ENCODE measurements at regions not wholly inside any gene's neighbourhood (a gene's known extent, or its start where the extent isn't known, plus 50 kb on each side); places are given as distances from the start of the nearest gene placed in this dataset.

DNA sequence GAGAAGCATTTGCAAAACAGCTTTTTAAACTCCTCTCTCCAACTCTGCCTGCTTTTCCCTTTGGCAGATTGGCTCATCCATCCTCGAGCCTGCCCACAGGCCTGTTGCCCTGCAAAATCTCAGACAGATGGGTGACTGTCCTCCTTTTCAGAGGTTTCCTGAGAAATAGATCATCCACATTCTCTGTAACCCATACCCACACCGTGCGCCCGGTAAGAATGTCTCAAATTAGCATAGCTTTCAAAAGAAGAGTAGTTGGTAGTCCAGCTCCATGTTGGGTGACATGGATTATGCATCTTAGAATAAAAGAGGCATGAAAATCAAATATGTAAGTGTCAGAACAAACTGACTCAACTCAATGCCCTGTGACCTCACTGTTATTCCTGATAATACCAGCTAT is 457.9 kb downstream of the TSN start:
- H4K20me1 ChIP-seq (ENCODE audit: insufficient read depth, low read length), result no peaks in the 10 kb centered on the region
- H3K4me2 ChIP-seq (ENCODE audit: low read length), result no peak overlapping the region
- no peak for TF ChIP-seq EZH2 (IDR thresholded peaks at IDR 0.05; ENCODE audit: insufficient read depth, low read length)
- TF ChIP-seq, protein P1, sequence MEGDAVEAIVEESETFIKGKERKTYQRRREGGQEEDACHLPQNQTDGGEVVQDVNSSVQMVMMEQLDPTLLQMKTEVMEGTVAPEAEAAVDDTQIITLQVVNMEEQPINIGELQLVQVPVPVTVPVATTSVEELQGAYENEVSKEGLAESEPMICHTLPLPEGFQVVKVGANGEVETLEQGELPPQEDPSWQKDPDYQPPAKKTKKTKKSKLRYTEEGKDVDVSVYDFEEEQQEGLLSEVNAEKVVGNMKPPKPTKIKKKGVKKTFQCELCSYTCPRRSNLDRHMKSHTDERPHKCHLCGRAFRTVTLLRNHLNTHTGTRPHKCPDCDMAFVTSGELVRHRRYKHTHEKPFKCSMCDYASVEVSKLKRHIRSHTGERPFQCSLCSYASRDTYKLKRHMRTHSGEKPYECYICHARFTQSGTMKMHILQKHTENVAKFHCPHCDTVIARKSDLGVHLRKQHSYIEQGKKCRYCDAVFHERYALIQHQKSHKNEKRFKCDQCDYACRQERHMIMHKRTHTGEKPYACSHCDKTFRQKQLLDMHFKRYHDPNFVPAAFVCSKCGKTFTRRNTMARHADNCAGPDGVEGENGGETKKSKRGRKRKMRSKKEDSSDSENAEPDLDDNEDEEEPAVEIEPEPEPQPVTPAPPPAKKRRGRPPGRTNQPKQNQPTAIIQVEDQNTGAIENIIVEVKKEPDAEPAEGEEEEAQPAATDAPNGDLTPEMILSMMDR (IDR thresholded peaks at IDR 0.05; ENCODE audit: insufficient read depth, low read depth, low read length), result no peak
- DNase-seq (ENCODE audit: low read depth), result no peak
- Mint-ChIP-seq H3K9me3 (ENCODE audit: unreplicated experiment) (peaks cover 3% of the 10 kb centered on the region), H3K36me3 (ENCODE audit: low read depth, unreplicated experiment) (no peaks in the 10 kb centered on the region), H3K27me3 (ENCODE audit: low read depth, unreplicated experiment) (peaks cover 49% of the 10 kb centered on the region), H3K4me3 (ENCODE audit: unreplicated experiment) (no peak overlapping the region), H3K4me1 (ENCODE audit: low read depth, unreplicated experiment) (peaks cover 1% of the 10 kb centered on the region), H3K27ac (ENCODE audit: unreplicated experiment) (no peak overlapping the region)
- H3K27me3 ChIP-seq (ENCODE audit: insufficient read depth, low read length), result no peaks in the 10 kb centered on the region
- H2AFZ ChIP-seq (ENCODE audit: low read depth, low read length), result no peak overlapping the region
- no peak overlapping the region for H3K27ac ChIP-seq (ENCODE audit: low read depth, low read length)
- no peak for FAIRE-seq
- H3K4me1 ChIP-seq (ENCODE audit: insufficient read depth, low read length), result no peaks in the 10 kb centered on the region
- no peaks in the 10 kb centered on the region for H3K9me3 ChIP-seq (ENCODE audit: insufficient read depth, low read depth, low read length)
- H3K4me3 ChIP-seq (ENCODE audit: insufficient read depth, low read depth, low read length), result no peak overlapping the region
- H3K9ac ChIP-seq (ENCODE audit: low read length), result no peak overlapping the region
- no peaks in the 10 kb centered on the region for H3K79me2 ChIP-seq (ENCODE audit: insufficient read depth, low read length)
- no peaks in the 10 kb centered on the region for H3K36me3 ChIP-seq (ENCODE audit: insufficient read depth, low read length)

DNA sequence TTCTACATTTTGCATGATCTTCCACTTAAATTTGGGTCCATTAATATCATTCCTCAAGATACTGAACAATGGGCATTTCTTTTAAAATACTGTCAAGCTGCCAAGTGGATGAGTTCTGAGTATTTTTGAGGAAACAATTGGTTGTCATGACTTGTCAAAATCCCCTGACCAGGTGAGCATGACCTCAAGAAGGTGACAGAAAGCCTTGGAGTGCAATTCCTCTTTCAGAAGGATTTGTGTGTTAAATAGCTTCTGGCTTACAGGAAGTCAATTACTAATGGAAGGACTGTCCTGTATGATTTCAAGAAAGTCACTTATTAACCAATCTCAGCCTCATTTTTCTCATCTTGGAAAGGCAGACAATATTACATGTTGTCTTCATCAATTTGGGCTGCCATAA is 460.6 kb downstream of the TSN start:
- Mint-ChIP-seq H3K27ac (ENCODE audit: unreplicated experiment) (no peak overlapping the region), H3K36me3 (ENCODE audit: low read depth, unreplicated experiment) (no peaks in the 10 kb centered on the region), H3K4me3 (ENCODE audit: unreplicated experiment) (no peak overlapping the region), H3K9me3 (ENCODE audit: unreplicated experiment) (no peaks in the 10 kb centered on the region), H3K4me1 (ENCODE audit: low read depth, unreplicated experiment) (peaks cover 1% of the 10 kb centered on the region), H3K27me3 (ENCODE audit: low read depth, unreplicated experiment) (peaks cover 42% of the 10 kb centered on the region)
- H3K36me3 ChIP-seq (ENCODE audit: insufficient read depth, low read length), result no peaks in the 10 kb centered on the region
- H3K4me3 ChIP-seq (ENCODE audit: insufficient read depth, low read depth, low read length), result no peak overlapping the region
- FAIRE-seq (no peak), DNase-seq (ENCODE audit: low read depth) (no peak)
- no peaks in the 10 kb centered on the region for H3K4me1 ChIP-seq (ENCODE audit: insufficient read depth, low read length)
- H3K79me2 ChIP-seq (ENCODE audit: insufficient read depth, low read length), result no peaks in the 10 kb centered on the region
- no peak for TF ChIP-seq EZH2 (IDR thresholded peaks at IDR 0.05; ENCODE audit: insufficient read depth, low read length)
- TF ChIP-seq, protein P1 (IDR thresholded peaks at IDR 0.05; ENCODE audit: insufficient read depth, low read depth, low read length), result no peak
- no peaks in the 10 kb centered on the region for H4K20me1 ChIP-seq (ENCODE audit: insufficient read depth, low read length)
- H3K27me3 ChIP-seq (ENCODE audit: insufficient read depth, low read length), result no peaks in the 10 kb centered on the region
- H3K27ac ChIP-seq (ENCODE audit: low read depth, low read length), result no peak overlapping the region
- H3K9ac ChIP-seq (ENCODE audit: low read length), result no peak overlapping the region
- H3K9me3 ChIP-seq (ENCODE audit: insufficient read depth, low read depth, low read length), result no peaks in the 10 kb centered on the region
- no peak overlapping the region for H3K4me2 ChIP-seq (ENCODE audit: low read length)
- no peak overlapping the region for H2AFZ ChIP-seq (ENCODE audit: low read depth, low read length)

DNA sequence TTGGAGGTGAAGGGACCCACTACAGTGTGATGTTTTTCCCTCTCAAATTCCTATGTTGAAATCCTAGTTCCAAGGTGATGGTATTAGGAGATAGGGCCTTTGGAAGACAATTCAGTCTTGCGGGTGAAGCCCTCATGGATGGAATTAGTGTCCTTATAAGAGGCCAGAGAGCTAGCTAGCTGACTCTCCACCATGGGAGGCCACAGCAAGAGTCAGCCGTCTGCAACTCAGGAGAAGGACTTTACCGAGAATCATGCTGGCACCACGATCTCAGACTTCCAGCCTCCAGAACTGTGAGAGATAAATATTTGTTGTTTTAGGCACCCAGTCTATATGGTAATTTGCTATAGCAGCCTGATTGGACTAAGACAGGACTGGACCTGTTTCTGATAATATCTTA is 461.4 kb downstream of the TSN start:
- FAIRE-seq, result no peak
- Histone ChIP-seq H3K9me3 (ENCODE audit: insufficient read depth, low read depth, low read length) (no peaks in the 10 kb centered on the region), H3K9ac (ENCODE audit: low read length) (no peak overlapping the region), H3K4me1 (ENCODE audit: insufficient read depth, low read length) (no peaks in the 10 kb centered on the region), H3K36me3 (ENCODE audit: insufficient read depth, low read length) (no peaks in the 10 kb centered on the region), H3K4me2 (ENCODE audit: low read length) (no peak overlapping the region), H3K27ac (ENCODE audit: low read depth, low read length) (no peak overlapping the region), H4K20me1 (ENCODE audit: insufficient read depth, low read length) (no peaks in the 10 kb centered on the region), H3K4me3 (ENCODE audit: insufficient read depth, low read depth, low read length) (no peak overlapping the region), H3K79me2 (ENCODE audit: insufficient read depth, low read length) (no peaks in the 10 kb centered on the region), H2AFZ (ENCODE audit: low read depth, low read length) (no peak overlapping the region), H3K27me3 (ENCODE audit: insufficient read depth, low read length) (no peaks in the 10 kb centered on the region)
- DNase-seq (ENCODE audit: low read depth), result no peak
- H3K36me3 Mint-ChIP-seq (ENCODE audit: low read depth, unreplicated experiment), result no peaks in the 10 kb centered on the region
- H3K4me1 Mint-ChIP-seq (ENCODE audit: low read depth, unreplicated experiment), result no peaks in the 10 kb centered on the region
- H3K4me3 Mint-ChIP-seq (ENCODE audit: unreplicated experiment), result no peak overlapping the region
- peaks cover 39% of the 10 kb centered on the region for H3K27me3 Mint-ChIP-seq (ENCODE audit: low read depth, unreplicated experiment)
- no peak overlapping the region for H3K27ac Mint-ChIP-seq (ENCODE audit: unreplicated experiment)
- H3K9me3 Mint-ChIP-seq (ENCODE audit: unreplicated experiment), result no peaks in the 10 kb centered on the region
- TF ChIP-seq EZH2 (IDR thresholded peaks at IDR 0.05; ENCODE audit: insufficient read depth, low read length), result no peak
- TF ChIP-seq, protein P1 (IDR thresholded peaks at IDR 0.05; ENCODE audit: insufficient read depth, low read depth, low read length), result no peak
